Heart left ventricle (tissue), 13 donors: ENCODE measurements at regions not wholly inside any gene's neighbourhood (a gene's known extent, or its start where the extent isn't known, plus 50 kb on each side); places are given as distances from the start of the nearest gene placed in this dataset.

Experiments used
- POLR2A ChIP-seq, 2 donors: fragments of 450-650 bp; IDR thresholded peaks; one replicate each; pipeline ENCODE4 v1.6.1; 2017; ENCODE audit warnings: antibody characterized with exemption in 2 of 2, mild to moderate bottlenecking in 2 of 2, moderate library complexity in 2 of 2
- TF ChIP-seq, protein P1 (sequence below), 12 donors: fragments of 200-600 bp; sonication (generic) in 4 of 12; IDR thresholded peaks; one replicate each; pipeline versions ENCODE4 v1.5.0 to v1.8.0; 2018 to 2022; ENCODE audit warnings: antibody characterized with exemption in 12 of 12, mild to moderate bottlenecking in 5 of 12
- donor health status: ischemic (EF 13 %, LVEDD 7.1; RV severe dilation, severe dysfunction).
- donor health status: DM: no; HTN: yes; CAD: no.
- donor health status: DM: no; HTN: no; CAD: no.
- donor health status: ischemic (EF 25% LVEDD 6.9; RV normal size, moderate dysfunction).
- donor health status: ischemic (EF 25% LVEDD 5.7; RV mildly dilated, moderate dysfunction).
- donor health status: ischemic (EF 35%, LVEDD 5.7; RV mildly dilated, moderate dysfunction).
- donor health status: nonischemic (EF 11% LVEDD 7.7; RV severe dilation, severe dysfunction).
- donor health status: DM: yes; HTN: yes; CAD: no.
- donor health status: PGD.
- donor health status: ischemic (EF 29% LVEDD 5.4; RV normal size, mild dysfunction).
- donor health status: nonischemic (EF 23%, LVEDD 6.1; RV moderate dilation, normal function).

DNA sequence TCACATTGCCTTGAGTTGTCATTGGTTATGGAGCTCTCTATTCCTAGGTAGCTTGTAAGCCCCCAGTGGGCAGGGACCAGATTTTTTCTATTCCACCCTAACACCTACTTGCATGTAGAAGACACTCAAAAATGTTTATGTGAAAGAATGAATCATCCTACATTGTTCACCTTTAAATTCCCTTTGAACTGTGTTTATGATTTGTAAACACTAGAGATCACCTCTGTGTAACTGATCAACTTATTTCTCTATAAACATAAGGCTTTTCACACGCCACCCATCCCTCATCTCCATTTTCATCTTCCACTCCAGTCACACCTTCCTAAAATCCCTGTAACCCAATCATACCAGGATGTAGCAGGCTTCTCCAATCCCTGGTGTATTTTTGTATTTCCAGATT, 142.6 kb upstream of the LEF1 start:
- TF ChIP-seq POLR2A (IDR thresholded peaks at IDR 0.05), result no peak
- TF ChIP-seq, protein P1, sequence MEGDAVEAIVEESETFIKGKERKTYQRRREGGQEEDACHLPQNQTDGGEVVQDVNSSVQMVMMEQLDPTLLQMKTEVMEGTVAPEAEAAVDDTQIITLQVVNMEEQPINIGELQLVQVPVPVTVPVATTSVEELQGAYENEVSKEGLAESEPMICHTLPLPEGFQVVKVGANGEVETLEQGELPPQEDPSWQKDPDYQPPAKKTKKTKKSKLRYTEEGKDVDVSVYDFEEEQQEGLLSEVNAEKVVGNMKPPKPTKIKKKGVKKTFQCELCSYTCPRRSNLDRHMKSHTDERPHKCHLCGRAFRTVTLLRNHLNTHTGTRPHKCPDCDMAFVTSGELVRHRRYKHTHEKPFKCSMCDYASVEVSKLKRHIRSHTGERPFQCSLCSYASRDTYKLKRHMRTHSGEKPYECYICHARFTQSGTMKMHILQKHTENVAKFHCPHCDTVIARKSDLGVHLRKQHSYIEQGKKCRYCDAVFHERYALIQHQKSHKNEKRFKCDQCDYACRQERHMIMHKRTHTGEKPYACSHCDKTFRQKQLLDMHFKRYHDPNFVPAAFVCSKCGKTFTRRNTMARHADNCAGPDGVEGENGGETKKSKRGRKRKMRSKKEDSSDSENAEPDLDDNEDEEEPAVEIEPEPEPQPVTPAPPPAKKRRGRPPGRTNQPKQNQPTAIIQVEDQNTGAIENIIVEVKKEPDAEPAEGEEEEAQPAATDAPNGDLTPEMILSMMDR (IDR thresholded peaks at IDR 0.05), result no peak
